Neural progenitor cell (in vitro differentiated cells): ENCODE measurements at regions not wholly inside any gene's neighbourhood (a gene's known extent, or its start where the extent isn't known, plus 50 kb on each side); places are given as distances from the start of the nearest gene placed in this dataset.

Experiments
- DNase-seq: peaks from one replicate; pipeline ENCODE4 v3.0.0-alpha.2; 2016; ENCODE audit warnings: low spot score
- H2AFZ ChIP-seq: fragments of 200-600 bp; sonication (generic); replicated peaks from 2 replicates; pipeline ENCODE4 v1.6.1; 2016; ENCODE audit warnings: antibody characterized with exemption
- H3F3A ChIP-seq: fragments of 200-600 bp; sonication (generic); 2 replicates; pipeline ENCODE4 v1.6.1; 2016; ENCODE audit warnings: antibody characterized with exemption, low read depth
- H3K27ac ChIP-seq: fragments of 200-600 bp; sonication (generic); 2 replicates; pipeline ENCODE4 v1.5.1; 2016; ENCODE audit warnings: mild to moderate bottlenecking
- H3K27me3 ChIP-seq: fragments of 200-600 bp; sonication (generic); 2 replicates; pipeline ENCODE4 v1.6.1; 2016; ENCODE audit warnings: mild to moderate bottlenecking, moderate library complexity
- H3K36me3 ChIP-seq: fragments of 200-600 bp; sonication (generic); 2 replicates; pipeline ENCODE4 v1.5.1; 2016
- H3K4me1 ChIP-seq: fragments of 200-600 bp; sonication (generic); 2 replicates; pipeline ENCODE4 v1.6.1; 2016; ENCODE audit warnings: mixed run types
- H3K4me2 ChIP-seq: fragments of 200-600 bp; sonication (generic); 2 replicates; pipeline ENCODE4 v1.6.1; 2016
- H3K4me3 ChIP-seq: fragments of 200-600 bp; sonication (generic); 2 replicates; pipeline ENCODE4 v1.5.1; 2016
- H3K79me2 ChIP-seq: fragments of 200-600 bp; sonication (generic); 2 replicates; pipeline ENCODE4 v1.6.1; 2016; ENCODE audit warnings: low read depth
- H3K9ac ChIP-seq: fragments of 200-600 bp; sonication (generic); 2 replicates; pipeline ENCODE4 v1.6.1; 2016
- H3K9me3 ChIP-seq: fragments of 200-600 bp; sonication (generic); 2 replicates; pipeline ENCODE4 v1.5.1; 2016; ENCODE audit warnings: low read depth
- H4K20me1 ChIP-seq: fragments of 200-600 bp; sonication (generic); 2 replicates; pipeline ENCODE4 v1.6.1; 2016; ENCODE audit warnings: low read depth
- H3K27ac Mint-ChIP-seq: 3 replicates; pipeline ENCODE4 v1.8.0; 2021; ENCODE audit warnings: mixed read lengths
- H3K27me3 Mint-ChIP-seq: 2 replicates; pipeline ENCODE4 v1.8.0; 2022; ENCODE audit warnings: low read depth, mild to moderate bottlenecking, inconsistent platforms, moderate library complexity, mixed read lengths; ENCODE audit not compliant: insufficient read depth
- H3K36me3 Mint-ChIP-seq: 3 replicates; pipeline ENCODE4 v1.8.0; 2021; ENCODE audit warnings: mixed read lengths
- H3K4me1 Mint-ChIP-seq: 3 replicates; pipeline ENCODE4 v1.8.0; 2021; ENCODE audit warnings: mixed read lengths
- H3K4me3 Mint-ChIP-seq: 3 replicates; pipeline ENCODE4 v1.8.0; 2021; ENCODE audit warnings: mild to moderate bottlenecking, moderate library complexity, mixed read lengths
- H3K9me3 Mint-ChIP-seq: 3 replicates; pipeline ENCODE4 v1.8.0; 2020; ENCODE audit warnings: mixed read lengths
- CTCF ChIP-seq: fragments of 200-600 bp; sonication (generic); IDR thresholded peaks from 2 replicates; pipeline ENCODE4 v1.5.1; 2017; ENCODE audit warnings: antibody characterized with exemption, mild to moderate bottlenecking
- EZH2 ChIP-seq: fragments of 200-600 bp; sonication (generic); IDR thresholded peaks from 2 replicates; pipeline ENCODE4 v1.6.1; 2017; ENCODE audit warnings: antibody characterized with exemption, mild to moderate bottlenecking, moderate library complexity
- EZH2phosphoT487 ChIP-seq: fragments of 200-600 bp; sonication (generic); IDR thresholded peaks from 2 replicates; pipeline ENCODE4 v1.6.1; 2017; ENCODE audit warnings: antibody characterized with exemption

DNA sequence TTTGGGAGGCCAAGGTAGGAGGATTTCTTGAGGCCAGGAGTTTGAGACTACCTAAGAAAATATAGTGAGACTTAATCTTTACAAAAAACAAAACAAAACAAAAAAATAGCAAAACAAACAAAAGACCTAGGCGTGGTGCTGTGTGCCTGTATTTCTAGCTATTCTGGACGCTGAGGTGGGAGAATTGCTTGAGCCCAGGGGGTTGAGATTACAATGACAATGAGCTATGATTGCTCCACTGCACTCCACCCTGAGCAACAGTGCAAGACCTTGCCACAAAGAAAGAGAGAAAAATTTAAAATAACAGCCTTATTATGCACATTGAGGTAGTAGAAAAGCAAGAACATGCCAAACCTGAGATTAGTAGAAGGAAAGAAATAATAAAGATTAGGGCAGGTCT lies 657.7 kb downstream of the PDHA2 start:
- H3K27ac ChIP-seq, result no peak overlapping the region
- Mint-ChIP-seq H3K27me3 (peaks cover 4% of the 10 kb centered on the region), H3K36me3 (no peaks in the 10 kb centered on the region), H3K4me3 (no peak overlapping the region), H3K4me1 (no peaks in the 10 kb centered on the region), H3K9me3 (peaks cover 21% of the 10 kb centered on the region), H3K27ac (no peak overlapping the region)
- no peaks in the 10 kb centered on the region for H3K27me3 ChIP-seq
- H3K36me3 ChIP-seq, result no peaks in the 10 kb centered on the region
- no peak overlapping the region for H3K4me3 ChIP-seq
- no peaks in the 10 kb centered on the region for H3F3A ChIP-seq
- H3K79me2 ChIP-seq, result no peaks in the 10 kb centered on the region
- H4K20me1 ChIP-seq, result no peaks in the 10 kb centered on the region
- no peak overlapping the region for H2AFZ ChIP-seq
- TF ChIP-seq CTCF (no peak), EZH2phosphoT487 (no peak), EZH2 (no peak)
- H3K4me2 ChIP-seq, result no peak overlapping the region
- no peak for DNase-seq
- no peaks in the 10 kb centered on the region for H3K9me3 ChIP-seq
- H3K9ac ChIP-seq, result no peak overlapping the region
- H3K4me1 ChIP-seq, result no peaks in the 10 kb centered on the region

DNA sequence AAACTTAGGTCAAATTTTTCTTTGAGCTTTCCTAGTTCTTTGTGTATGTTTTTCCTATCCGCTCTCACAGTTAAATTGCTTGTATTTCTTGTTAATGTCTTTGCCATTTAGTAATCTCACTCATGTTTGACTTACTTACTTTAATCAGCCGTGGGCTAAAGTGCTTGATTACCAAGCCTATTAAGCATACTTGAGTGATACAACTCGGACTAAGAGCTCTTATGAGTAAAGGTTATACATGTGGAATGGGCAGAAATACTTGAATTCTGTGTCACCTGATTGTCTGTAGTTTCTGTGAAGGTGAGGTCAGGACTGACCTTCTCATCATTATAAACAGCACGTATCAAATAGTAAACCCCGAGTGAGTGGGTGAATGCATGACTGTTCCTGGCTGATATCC lies 664.5 kb downstream of the PDHA2 start:
- no peak overlapping the region for H3K4me2 ChIP-seq
- H3K36me3 ChIP-seq, result no peaks in the 10 kb centered on the region
- no peaks in the 10 kb centered on the region for H3K27me3 ChIP-seq
- H4K20me1 ChIP-seq, result no peaks in the 10 kb centered on the region
- Mint-ChIP-seq H3K9me3 (peaks cover 5% of the 10 kb centered on the region), H3K27me3 (no peaks in the 10 kb centered on the region), H3K27ac (no peak overlapping the region), H3K4me3 (no peak overlapping the region), H3K4me1 (no peaks in the 10 kb centered on the region), H3K36me3 (no peaks in the 10 kb centered on the region)
- H3K27ac ChIP-seq, result no peak overlapping the region
- no peak overlapping the region for H3K9ac ChIP-seq
- H3F3A ChIP-seq, result no peaks in the 10 kb centered on the region
- no peaks in the 10 kb centered on the region for H3K79me2 ChIP-seq
- TF ChIP-seq CTCF (no peak), EZH2 (no peak), EZH2phosphoT487 (no peak)
- H3K9me3 ChIP-seq, result no peaks in the 10 kb centered on the region
- no peak for DNase-seq
- H3K4me3 ChIP-seq, result no peak overlapping the region
- no peaks in the 10 kb centered on the region for H3K4me1 ChIP-seq
- no peak overlapping the region for H2AFZ ChIP-seq

DNA sequence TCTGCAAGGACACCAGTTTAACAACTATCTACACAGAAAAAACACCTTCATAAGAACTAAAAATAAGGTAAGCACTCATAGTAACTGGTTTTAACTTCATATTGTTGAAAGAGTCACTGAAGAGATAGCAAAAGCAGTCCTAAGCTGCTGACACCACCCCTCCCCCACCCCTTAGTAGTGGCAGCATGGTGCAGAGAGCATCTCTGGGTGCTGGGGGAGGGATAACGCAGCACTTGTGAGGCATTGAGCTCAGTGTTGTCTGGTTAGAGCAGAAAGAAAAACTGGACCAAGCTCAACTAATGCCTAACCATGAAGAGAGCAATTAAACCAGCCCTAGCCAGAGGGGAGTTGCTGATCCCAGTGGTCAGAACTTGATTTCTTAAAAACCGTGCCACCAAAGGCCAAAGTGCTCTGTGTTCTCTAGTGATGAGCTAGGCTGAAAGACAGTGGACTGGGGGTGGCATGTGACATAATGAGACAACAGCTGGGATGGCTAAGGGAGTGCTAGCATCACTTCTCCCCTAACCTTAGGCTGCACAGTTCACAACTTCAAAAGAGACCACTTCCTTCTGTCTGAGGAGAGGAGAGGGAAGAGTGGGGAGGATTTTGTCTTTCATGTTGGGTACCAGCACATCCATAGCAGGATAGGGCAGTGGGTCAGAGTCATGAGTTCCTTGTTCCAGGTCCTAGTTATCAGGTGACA lies 669.3 kb downstream of the PDHA2 start:
- H4K20me1 ChIP-seq, result no peaks in the 10 kb centered on the region
- no peaks in the 10 kb centered on the region for H3K27me3 ChIP-seq
- no peak overlapping the region for H3K9ac ChIP-seq
- H3K79me2 ChIP-seq, result no peaks in the 10 kb centered on the region
- no peak for DNase-seq
- H3K4me1 ChIP-seq, result no peaks in the 10 kb centered on the region
- no peaks in the 10 kb centered on the region for H3K36me3 ChIP-seq
- Mint-ChIP-seq H3K4me1 (no peaks in the 10 kb centered on the region), H3K36me3 (no peaks in the 10 kb centered on the region), H3K4me3 (no peak overlapping the region), H3K9me3 (peaks cover 12% of the 10 kb centered on the region), H3K27me3 (no peaks in the 10 kb centered on the region), H3K27ac (no peak overlapping the region)
- H3K9me3 ChIP-seq, result no peaks in the 10 kb centered on the region
- no peak overlapping the region for H3K27ac ChIP-seq
- H2AFZ ChIP-seq, result peak overlapping the region; percentile 3
- no peak for TF ChIP-seq CTCF
- H3K4me2 ChIP-seq, result no peak overlapping the region
- no peaks in the 10 kb centered on the region for H3F3A ChIP-seq
- H3K4me3 ChIP-seq, result no peak overlapping the region
